ENCODE measurements at regions not wholly inside any gene's neighbourhood (a gene's known extent, or its start where the extent isn't known, plus 50 kb on each side); places are given as distances from the start of the nearest gene placed in this dataset.
"Not testable (repeated sequence)": the region's sequence is repeated elsewhere in the genome, so short reads cannot be mapped to it uniquely, and the experiment has no call there.

- in situ Hi-C loops (cut with MboI; ENCODE audit: low pct_unique_long_range_greater_than_20kb, low sequenced_read_pairs) = no loop called here
- DNase-seq = no peak
These were observed 55.1 kb downstream of the TTC6 start for GRCh38 chr14:37650356-37651037.

- DNase-seq = no peak
- in situ Hi-C loops (cut with MboI; ENCODE audit: low pct_unique_long_range_greater_than_20kb, low sequenced_read_pairs) = no loop called here
These were observed 56.6 kb downstream of the TTC6 start for GRCh38 chr14:37652042-37652441.

- in situ Hi-C loops (cut with MboI; ENCODE audit: low pct_unique_long_range_greater_than_20kb, low sequenced_read_pairs) = no loop called here
- no peak for DNase-seq
These were observed 60.0 kb downstream of the TTC6 start for GRCh38 chr14:37655418-37655817.

GRCh38 chr14:37658156-37658555 lies 62.7 kb downstream of the TTC6 start:
- in situ Hi-C loops (cut with MboI; ENCODE audit: low pct_unique_long_range_greater_than_20kb, low sequenced_read_pairs) = no loop called here
- no peak for DNase-seq

GRCh38 chr14:37663498-37663897 lies 68.1 kb downstream of the TTC6 start:
- DNase-seq = no peak
- in situ Hi-C loops (cut with MboI; ENCODE audit: low pct_unique_long_range_greater_than_20kb, low sequenced_read_pairs) = no loop called here

- no peak for DNase-seq
- in situ Hi-C loops (cut with MboI; ENCODE audit: low pct_unique_long_range_greater_than_20kb, low sequenced_read_pairs) = no loop called here
These were observed 70.0 kb downstream of the TTC6 start for GRCh38 chr14:37665479-37665878.

GRCh38 chr14:37665951-37666350 lies 70.5 kb downstream of the TTC6 start:
- DNase-seq = no peak
- in situ Hi-C loops (cut with MboI; ENCODE audit: low pct_unique_long_range_greater_than_20kb, low sequenced_read_pairs) = no loop called here

GRCh38 chr14:37668646-37669045 lies 73.2 kb downstream of the TTC6 start:
- in situ Hi-C loops (cut with MboI; ENCODE audit: low pct_unique_long_range_greater_than_20kb, low sequenced_read_pairs) = no loop called here
- no peak for DNase-seq

- in situ Hi-C loops (cut with MboI; ENCODE audit: low pct_unique_long_range_greater_than_20kb, low sequenced_read_pairs) = no loop called here
- no peak for DNase-seq
These were observed 73.8 kb downstream of the TTC6 start for GRCh38 chr14:37669242-37669641.

- no peak for DNase-seq
- in situ Hi-C loops (cut with MboI; ENCODE audit: low pct_unique_long_range_greater_than_20kb, low sequenced_read_pairs) = no loop called here
These were observed 78.0 kb downstream of the TTC6 start for GRCh38 chr14:37673439-37673838.

- no peak for DNase-seq
- in situ Hi-C loops (cut with MboI; ENCODE audit: low pct_unique_long_range_greater_than_20kb, low sequenced_read_pairs) = no loop called here
These were observed 83.5 kb downstream of the TTC6 start for GRCh38 chr14:37678916-37679315.

- in situ Hi-C loops (cut with MboI; ENCODE audit: low pct_unique_long_range_greater_than_20kb, low sequenced_read_pairs) = no loop called here
- no peak for DNase-seq
These were observed 86.1 kb downstream of the TTC6 start for GRCh38 chr14:37681486-37681885.

GRCh38 chr14:37692680-37693079 lies 97.3 kb downstream of the TTC6 start:
- DNase-seq; in situ Hi-C loops (cut with MboI; ENCODE audit: low pct_unique_long_range_greater_than_20kb, low sequenced_read_pairs): not testable (repeated sequence)

GRCh38 chr14:37693420-37693819 lies 98.0 kb downstream of the TTC6 start:
- DNase-seq; in situ Hi-C loops (cut with MboI; ENCODE audit: low pct_unique_long_range_greater_than_20kb, low sequenced_read_pairs): not testable (repeated sequence)

- in situ Hi-C loops (cut with MboI; ENCODE audit: low pct_unique_long_range_greater_than_20kb, low sequenced_read_pairs) = no loop called here
- DNase-seq = no peak
These were observed 100.4 kb downstream of the TTC6 start for GRCh38 chr14:37695866-37696265.

GRCh38 chr14:37697489-37698121 lies 102.2 kb downstream of the TTC6 start:
- in situ Hi-C loops (cut with MboI; ENCODE audit: low pct_unique_long_range_greater_than_20kb, low sequenced_read_pairs) = no loop called here
- no peak for DNase-seq

GRCh38 chr14:37698840-37699777 lies 103.7 kb downstream of the TTC6 start:
- in situ Hi-C loops (cut with MboI; ENCODE audit: low pct_unique_long_range_greater_than_20kb, low sequenced_read_pairs) = no loop called here
- DNase-seq = no peak

- no peak for DNase-seq
- in situ Hi-C loops (cut with MboI; ENCODE audit: low pct_unique_long_range_greater_than_20kb, low sequenced_read_pairs) = no loop called here
These were observed 112.3 kb downstream of the TTC6 start for GRCh38 chr14:37707716-37708115.

GRCh38 chr14:37708481-37708880 lies 113.1 kb downstream of the TTC6 start:
- no peak for DNase-seq
- in situ Hi-C loops (cut with MboI; ENCODE audit: low pct_unique_long_range_greater_than_20kb, low sequenced_read_pairs) = no loop called here

Data from KBM-7 (cell line).